ENCODE measurements at regions not wholly inside any gene's neighbourhood (a gene's known extent, or its start where the extent isn't known, plus 50 kb on each side); places are given as distances from the start of the nearest gene placed in this dataset.

DNA sequence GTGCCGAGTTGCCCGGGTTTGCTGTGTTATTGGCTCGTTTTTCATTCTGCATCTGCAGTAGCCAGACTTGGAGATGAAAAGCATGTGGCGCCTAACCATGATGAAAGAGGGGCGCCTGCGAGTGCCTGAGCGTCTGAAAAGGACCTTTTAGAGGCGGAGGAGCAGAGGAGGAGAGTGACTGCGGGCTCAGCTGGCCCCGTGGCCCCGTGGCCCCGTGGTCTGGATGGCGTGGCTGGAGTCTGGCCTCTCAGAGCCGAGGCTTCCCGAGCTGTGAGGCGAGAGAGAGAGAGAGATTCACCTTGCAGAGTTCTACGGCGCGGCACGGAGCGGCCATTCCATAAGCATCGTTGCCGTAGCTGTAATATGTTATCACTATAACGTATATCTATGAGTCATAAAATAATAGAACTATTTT lies 55.3 kb upstream of the RNU6ATAC start:
- Histone ChIP-seq H3K4me2 (ENCODE audit: low read length) (no peak overlapping the region), H2BK5ac (ENCODE audit: low read depth, low read length, poor library complexity) (no peak overlapping the region), H3K14ac (ENCODE audit: low read length) (no peak overlapping the region), H3K4me1 (ENCODE audit: control insufficient read depth in 1 of 2, insufficient read depth in 2 of 2, low read length in 2 of 2) (no peaks in the 10 kb centered on the region), H2BK12ac (ENCODE audit: low read length) (no peak overlapping the region), H2BK120ac (ENCODE audit: insufficient read depth, low read length, poor library complexity) (no peak overlapping the region), H3K9me3 (ENCODE audit: insufficient read depth, low read depth, low read length) (peaks cover 1% of the 10 kb centered on the region), H3K23ac (ENCODE audit: low read length) (no peak overlapping the region), H4K91ac (ENCODE audit: low read depth, low read length) (no peak overlapping the region), H3K27me3 (ENCODE audit: insufficient read depth, low read length) (no peaks in the 10 kb centered on the region), H4K12ac (ENCODE audit: low read depth, low read length) (no peak overlapping the region), H2AFZ (ENCODE audit: insufficient read depth, low read length, poor library complexity) (no peak overlapping the region), H3K79me2 (ENCODE audit: control insufficient read depth, insufficient read depth, low read length, poor library complexity) (no peaks in the 10 kb centered on the region), H3K79me1 (ENCODE audit: low read length) (no peaks in the 10 kb centered on the region), H3K36me3 (ENCODE audit: control insufficient read depth in 1 of 2, insufficient read depth in 2 of 2, low read length in 2 of 2) (no peaks in the 10 kb centered on the region), H3K27ac (ENCODE audit: low read depth, low read length) (no peak overlapping the region), H2AK5ac (ENCODE audit: low read length) (no peak overlapping the region), H3K9ac (ENCODE audit: low read length) (no peak overlapping the region), H3K4me3 (ENCODE audit: low read depth, low read length) (no peak overlapping the region), H4K8ac (ENCODE audit: low read depth, low read length) (no peak overlapping the region), H3K18ac (ENCODE audit: low read length) (no peak overlapping the region), H3K4ac (ENCODE audit: low read depth, low read length) (no peak overlapping the region)
- DNase-seq: no peak
- WGBS (ENCODE audit: extremely low coverage, insufficient coverage, insufficient read length): no CpG with 5 or more reads among the region's 24 CpGs

DNA sequence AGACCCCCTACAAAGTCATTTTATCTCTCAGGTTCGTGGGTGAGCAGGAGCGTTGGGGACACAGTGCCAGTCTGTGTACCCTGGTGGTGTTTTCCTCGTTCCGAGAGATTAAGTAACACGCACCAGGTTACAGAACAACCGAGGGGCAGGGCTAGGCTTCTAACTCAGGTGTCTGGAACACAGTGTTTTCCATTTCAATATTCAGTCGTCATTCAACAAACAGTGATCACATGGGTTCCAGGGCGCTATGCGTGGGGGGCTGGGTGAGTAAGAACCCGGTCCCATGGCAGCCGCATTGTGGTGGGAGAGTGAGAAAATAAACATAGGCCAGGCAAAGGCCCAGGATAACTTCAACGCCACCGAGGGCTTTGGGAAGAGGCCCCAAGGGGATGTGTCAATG lies 55.9 kb upstream of the RNU6ATAC start:
- no peak overlapping the region for H3K4me2 ChIP-seq (ENCODE audit: low read length)
- no peaks in the 10 kb centered on the region for H3K9me3 ChIP-seq (ENCODE audit: insufficient read depth, low read depth, low read length)
- no peak overlapping the region for H4K12ac ChIP-seq (ENCODE audit: low read depth, low read length)
- no peak overlapping the region for H2BK5ac ChIP-seq (ENCODE audit: low read depth, low read length, poor library complexity)
- H3K4me1 ChIP-seq (ENCODE audit: control insufficient read depth in 1 of 2, insufficient read depth in 2 of 2, low read length in 2 of 2): no peaks in the 10 kb centered on the region
- H4K8ac ChIP-seq (ENCODE audit: low read depth, low read length): no peak overlapping the region
- H3K9ac ChIP-seq (ENCODE audit: low read length): no peak overlapping the region
- H3K4ac ChIP-seq (ENCODE audit: low read depth, low read length): no peak overlapping the region
- H3K27ac ChIP-seq (ENCODE audit: low read depth, low read length): no peak overlapping the region
- H3K36me3 ChIP-seq (ENCODE audit: control insufficient read depth in 1 of 2, insufficient read depth in 2 of 2, low read length in 2 of 2): no peaks in the 10 kb centered on the region
- no CpG with 5 or more reads among the region's 13 CpGs for WGBS (ENCODE audit: extremely low coverage, insufficient coverage, insufficient read length)
- no peak overlapping the region for H2BK120ac ChIP-seq (ENCODE audit: insufficient read depth, low read length, poor library complexity)
- no peak overlapping the region for H2AFZ ChIP-seq (ENCODE audit: insufficient read depth, low read length, poor library complexity)
- H2BK12ac ChIP-seq (ENCODE audit: low read length): no peak overlapping the region
- no peak overlapping the region for H4K91ac ChIP-seq (ENCODE audit: low read depth, low read length)
- H3K4me3 ChIP-seq (ENCODE audit: low read depth, low read length): no peak overlapping the region
- H3K23ac ChIP-seq (ENCODE audit: low read length): no peak overlapping the region
- no peaks in the 10 kb centered on the region for H3K27me3 ChIP-seq (ENCODE audit: insufficient read depth, low read length)
- no peak overlapping the region for H2AK5ac ChIP-seq (ENCODE audit: low read length)
- no peaks in the 10 kb centered on the region for H3K79me2 ChIP-seq (ENCODE audit: control insufficient read depth, insufficient read depth, low read length, poor library complexity)
- no peak for DNase-seq
- no peak overlapping the region for H3K18ac ChIP-seq (ENCODE audit: low read length)
- H3K79me1 ChIP-seq (ENCODE audit: low read length): no peaks in the 10 kb centered on the region
- H3K14ac ChIP-seq (ENCODE audit: low read length): no peak overlapping the region

DNA sequence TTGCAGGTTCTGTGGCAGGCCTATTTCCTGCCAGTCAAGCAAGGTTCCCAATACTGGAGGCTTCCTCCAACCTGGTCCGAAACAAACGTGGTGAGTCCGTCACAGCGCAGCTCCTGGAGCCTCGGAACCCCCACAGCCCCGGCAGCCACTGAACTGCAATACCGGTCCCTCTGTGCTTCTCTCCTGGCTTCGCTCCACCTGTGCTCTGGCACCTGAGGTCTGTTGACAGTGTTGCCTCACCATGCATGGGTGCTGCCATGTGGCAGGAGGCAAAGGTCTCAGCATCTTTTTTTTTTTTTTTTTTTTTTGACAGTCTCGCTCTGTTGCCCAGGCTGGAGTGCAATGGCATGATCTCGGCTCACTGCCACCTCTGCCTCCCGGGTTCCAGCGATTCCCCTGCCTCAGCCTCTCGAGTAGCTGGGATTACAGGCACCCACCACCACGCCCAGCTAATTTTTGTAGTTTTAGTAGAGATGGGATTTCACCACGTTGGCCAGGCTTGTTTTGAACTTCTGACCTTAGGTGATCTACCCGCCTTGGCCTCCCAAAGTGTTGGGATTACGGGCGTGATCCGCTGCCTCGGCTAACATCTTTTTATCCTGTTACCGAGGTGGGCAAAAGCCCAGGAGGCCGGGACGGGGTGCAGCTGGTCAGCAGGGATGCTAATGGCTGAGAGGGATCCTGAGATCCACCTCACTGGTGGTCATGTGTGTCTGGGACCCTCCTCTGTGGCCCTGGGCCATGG lies 57.1 kb upstream of the RNU6ATAC start:
- H3K14ac ChIP-seq (ENCODE audit: low read length): no peak overlapping the region
- no peak overlapping the region for H2BK12ac ChIP-seq (ENCODE audit: low read length)
- no peak overlapping the region for H2BK5ac ChIP-seq (ENCODE audit: low read depth, low read length, poor library complexity)
- H4K12ac ChIP-seq (ENCODE audit: low read depth, low read length): no peak overlapping the region
- H4K8ac ChIP-seq (ENCODE audit: low read depth, low read length): no peak overlapping the region
- no CpG with 5 or more reads among the region's 23 CpGs for WGBS (ENCODE audit: extremely low coverage, insufficient coverage, insufficient read length)
- H4K91ac ChIP-seq (ENCODE audit: low read depth, low read length): no peak overlapping the region
- H2BK120ac ChIP-seq (ENCODE audit: insufficient read depth, low read length, poor library complexity): no peak overlapping the region
- no peaks in the 10 kb centered on the region for H3K79me1 ChIP-seq (ENCODE audit: low read length)
- no peak overlapping the region for H3K4ac ChIP-seq (ENCODE audit: low read depth, low read length)
- H3K18ac ChIP-seq (ENCODE audit: low read length): no peak overlapping the region
- no peaks in the 10 kb centered on the region for H3K79me2 ChIP-seq (ENCODE audit: control insufficient read depth, insufficient read depth, low read length, poor library complexity)
- no peak overlapping the region for H3K23ac ChIP-seq (ENCODE audit: low read length)
- H3K36me3 ChIP-seq (ENCODE audit: control insufficient read depth in 1 of 2, insufficient read depth in 2 of 2, low read length in 2 of 2): no peaks in the 10 kb centered on the region
- no peak overlapping the region for H3K9ac ChIP-seq (ENCODE audit: low read length)
- H3K27ac ChIP-seq (ENCODE audit: low read depth, low read length): no peak overlapping the region
- no peak overlapping the region for H3K4me3 ChIP-seq (ENCODE audit: low read depth, low read length)
- no peak for DNase-seq
- peaks cover 2 to 5% of the 10 kb centered on the region in 2 experiments for H3K4me1 ChIP-seq (ENCODE audit: control insufficient read depth in 1 of 2, insufficient read depth in 2 of 2, low read length in 2 of 2)
- no peak overlapping the region for H2AK5ac ChIP-seq (ENCODE audit: low read length)
- no peaks in the 10 kb centered on the region for H3K9me3 ChIP-seq (ENCODE audit: insufficient read depth, low read depth, low read length)
- no peak overlapping the region for H2AFZ ChIP-seq (ENCODE audit: insufficient read depth, low read length, poor library complexity)
- no peak overlapping the region for H3K4me2 ChIP-seq (ENCODE audit: low read length)
- H3K27me3 ChIP-seq (ENCODE audit: insufficient read depth, low read length): no peaks in the 10 kb centered on the region

DNA sequence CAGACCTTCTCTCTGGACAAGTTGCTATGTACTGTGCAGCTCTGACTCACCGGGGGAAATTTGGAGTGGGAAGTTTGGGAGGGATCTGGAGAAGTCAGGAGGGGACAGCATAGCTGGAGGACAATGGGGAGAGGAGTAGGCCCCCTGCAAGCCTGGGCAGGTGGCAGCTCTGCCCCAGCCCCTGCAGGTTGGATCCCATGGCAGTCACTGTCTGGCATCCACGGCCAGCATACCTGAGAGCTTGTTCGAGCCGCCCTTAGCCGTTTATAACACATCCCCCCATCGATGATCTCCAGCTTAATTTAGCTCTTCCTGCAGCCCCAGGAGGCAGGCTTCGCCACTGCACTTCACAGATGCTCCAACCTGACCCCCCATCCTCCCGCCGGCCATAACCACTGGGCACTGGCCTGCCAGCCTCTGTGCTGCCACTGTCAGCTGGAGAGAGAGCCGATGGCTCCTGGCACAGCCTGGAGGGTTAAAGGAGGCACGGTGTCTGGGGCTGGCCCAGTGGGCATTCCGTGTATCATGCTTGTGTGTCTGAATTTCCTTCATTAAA lies 57.7 kb upstream of the RNU6ATAC start:
- no peak for DNase-seq
- Histone ChIP-seq H2BK12ac (ENCODE audit: low read length) (no peak overlapping the region), H2AK5ac (ENCODE audit: low read length) (no peak overlapping the region), H3K27ac (ENCODE audit: low read depth, low read length) (no peak overlapping the region), H3K14ac (ENCODE audit: low read length) (no peak overlapping the region), H3K4me3 (ENCODE audit: low read depth, low read length) (no peak overlapping the region), H3K27me3 (ENCODE audit: insufficient read depth, low read length) (no peaks in the 10 kb centered on the region), H3K79me2 (ENCODE audit: control insufficient read depth, insufficient read depth, low read length, poor library complexity) (no peaks in the 10 kb centered on the region), H4K12ac (ENCODE audit: low read depth, low read length) (no peak overlapping the region), H3K18ac (ENCODE audit: low read length) (no peak overlapping the region), H3K9ac (ENCODE audit: low read length) (no peak overlapping the region), H4K91ac (ENCODE audit: low read depth, low read length) (no peak overlapping the region), H3K79me1 (ENCODE audit: low read length) (no peaks in the 10 kb centered on the region), H3K4me2 (ENCODE audit: low read length) (no peak overlapping the region), H2BK5ac (ENCODE audit: low read depth, low read length, poor library complexity) (no peak overlapping the region), H2AFZ (ENCODE audit: insufficient read depth, low read length, poor library complexity) (no peak overlapping the region), H3K9me3 (ENCODE audit: insufficient read depth, low read depth, low read length) (no peaks in the 10 kb centered on the region), H3K4me1 (ENCODE audit: control insufficient read depth in 1 of 2, insufficient read depth in 2 of 2, low read length in 2 of 2) (peaks cover 3 to 8% of the 10 kb centered on the region in 2 experiments), H3K23ac (ENCODE audit: low read length) (no peak overlapping the region), H2BK120ac (ENCODE audit: insufficient read depth, low read length, poor library complexity) (no peak overlapping the region), H4K8ac (ENCODE audit: low read depth, low read length) (no peak overlapping the region), H3K4ac (ENCODE audit: low read depth, low read length) (no peak overlapping the region), H3K36me3 (ENCODE audit: control insufficient read depth in 1 of 2, insufficient read depth in 2 of 2, low read length in 2 of 2) (no peaks in the 10 kb centered on the region)
- no CpG with 5 or more reads among the region's 12 CpGs for WGBS (ENCODE audit: extremely low coverage, insufficient coverage, insufficient read length)

All from trophoblast cell (in vitro differentiated cells and primary cell).